ENCODE measurements at regions not wholly inside any gene's neighbourhood (a gene's known extent, or its start where the extent isn't known, plus 50 kb on each side); places are given as distances from the start of the nearest gene placed in this dataset.

DNA sequence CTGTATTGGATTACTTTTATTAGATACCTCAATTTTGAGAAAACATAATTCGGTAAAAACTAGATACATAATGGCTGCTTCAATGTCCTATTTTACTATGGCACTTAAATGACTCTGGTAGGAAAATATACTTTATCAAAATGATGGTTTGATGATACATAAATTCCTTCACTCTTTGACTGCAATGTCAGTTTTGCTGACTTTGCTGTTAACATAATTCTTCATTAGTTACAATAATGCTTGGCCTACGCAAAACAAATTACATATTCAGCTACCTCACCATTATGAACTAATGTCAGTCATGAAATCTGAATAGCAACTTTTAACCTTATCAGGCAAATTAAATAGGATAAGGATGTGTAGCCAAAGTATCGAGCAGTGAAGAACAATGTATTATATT lies 1364.7 kb downstream of the KCNT2 start:
- Histone ChIP-seq H3K27ac (no peak overlapping the region), H3K36me3 (no peaks in the 10 kb centered on the region), H3K9me3 (no peaks in the 10 kb centered on the region), H3K4me3 (no peak overlapping the region), H3K27me3 (replicated peaks; ENCODE audit: insufficient read depth) (no peaks in the 10 kb centered on the region), H3K4me1 (ENCODE audit: control insufficient read depth in 1 of 2, low read depth in 2 of 2) (no peaks in the 10 kb centered on the region)
- DNase-seq (ENCODE audit: low spot score): no peak
- ATAC-seq (ENCODE audit: insufficient number of reproducible peaks, low FRiP score, low read depth): no peak
- TF ChIP-seq, protein P1, sequence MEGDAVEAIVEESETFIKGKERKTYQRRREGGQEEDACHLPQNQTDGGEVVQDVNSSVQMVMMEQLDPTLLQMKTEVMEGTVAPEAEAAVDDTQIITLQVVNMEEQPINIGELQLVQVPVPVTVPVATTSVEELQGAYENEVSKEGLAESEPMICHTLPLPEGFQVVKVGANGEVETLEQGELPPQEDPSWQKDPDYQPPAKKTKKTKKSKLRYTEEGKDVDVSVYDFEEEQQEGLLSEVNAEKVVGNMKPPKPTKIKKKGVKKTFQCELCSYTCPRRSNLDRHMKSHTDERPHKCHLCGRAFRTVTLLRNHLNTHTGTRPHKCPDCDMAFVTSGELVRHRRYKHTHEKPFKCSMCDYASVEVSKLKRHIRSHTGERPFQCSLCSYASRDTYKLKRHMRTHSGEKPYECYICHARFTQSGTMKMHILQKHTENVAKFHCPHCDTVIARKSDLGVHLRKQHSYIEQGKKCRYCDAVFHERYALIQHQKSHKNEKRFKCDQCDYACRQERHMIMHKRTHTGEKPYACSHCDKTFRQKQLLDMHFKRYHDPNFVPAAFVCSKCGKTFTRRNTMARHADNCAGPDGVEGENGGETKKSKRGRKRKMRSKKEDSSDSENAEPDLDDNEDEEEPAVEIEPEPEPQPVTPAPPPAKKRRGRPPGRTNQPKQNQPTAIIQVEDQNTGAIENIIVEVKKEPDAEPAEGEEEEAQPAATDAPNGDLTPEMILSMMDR (IDR thresholded peaks at IDR 0.05): no peak

DNA sequence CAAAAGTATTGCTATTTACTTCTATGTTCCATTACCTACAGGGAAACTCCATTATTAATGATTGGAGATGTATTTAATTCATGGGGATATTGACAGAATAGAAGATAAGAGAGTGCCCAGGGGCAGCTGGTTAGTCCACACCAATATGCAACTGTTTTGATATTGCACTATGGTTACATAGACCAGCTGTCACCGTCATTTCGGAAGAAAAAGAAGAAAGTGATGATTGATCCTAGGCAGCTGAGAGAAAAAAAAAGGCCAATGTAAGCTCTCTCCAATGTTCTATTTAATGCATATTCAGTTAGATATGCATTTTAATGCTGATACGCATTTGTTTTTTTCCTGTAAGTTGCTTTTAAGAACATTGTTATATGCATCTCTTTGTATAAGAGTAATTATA lies 1367.2 kb downstream of the KCNT2 start:
- Histone ChIP-seq H3K27me3 (replicated peaks; ENCODE audit: insufficient read depth) (no peaks in the 10 kb centered on the region), H3K36me3 (no peaks in the 10 kb centered on the region), H3K4me1 (ENCODE audit: control insufficient read depth in 1 of 2, low read depth in 2 of 2) (no peaks in the 10 kb centered on the region), H3K4me3 (no peak overlapping the region), H3K27ac (no peak overlapping the region), H3K9me3 (no peaks in the 10 kb centered on the region)
- TF ChIP-seq, protein P1 (IDR thresholded peaks at IDR 0.05): no peak
- ATAC-seq (ENCODE audit: insufficient number of reproducible peaks, low FRiP score, low read depth) (no peak), DNase-seq (ENCODE audit: low spot score) (no peak)

DNA sequence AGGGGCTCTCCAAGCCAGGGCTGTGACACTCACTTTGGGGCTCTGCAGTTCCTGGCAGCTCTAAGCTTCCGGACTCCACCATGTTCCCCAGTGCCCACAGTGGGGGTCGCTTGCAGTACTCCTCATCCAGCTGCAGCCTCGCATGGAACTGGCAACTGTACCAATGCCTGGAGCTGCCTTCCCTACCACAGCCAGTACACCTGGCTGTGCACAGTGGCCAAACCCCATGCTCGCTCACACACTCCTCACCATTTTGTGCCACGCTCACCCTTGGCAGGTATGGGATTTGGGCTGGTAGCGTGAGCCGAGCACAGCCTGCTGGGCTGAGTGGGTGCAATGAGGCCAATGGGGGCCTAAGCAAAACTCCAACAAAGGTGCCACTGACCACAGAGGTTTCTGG lies 1369.9 kb downstream of the KCNT2 start:
- no peaks in the 10 kb centered on the region for H3K4me1 ChIP-seq (ENCODE audit: control insufficient read depth in 1 of 2, low read depth in 2 of 2)
- no peak overlapping the region for H3K27ac ChIP-seq
- H3K4me3 ChIP-seq: no peak overlapping the region
- H3K27me3 ChIP-seq (replicated peaks; ENCODE audit: insufficient read depth): no peaks in the 10 kb centered on the region
- H3K9me3 ChIP-seq: no peaks in the 10 kb centered on the region
- no peak for DNase-seq (ENCODE audit: low spot score)
- ATAC-seq (ENCODE audit: insufficient number of reproducible peaks, low FRiP score, low read depth): no peak
- TF ChIP-seq, protein P1 (IDR thresholded peaks at IDR 0.05): no peak
- H3K36me3 ChIP-seq: no peaks in the 10 kb centered on the region

DNA sequence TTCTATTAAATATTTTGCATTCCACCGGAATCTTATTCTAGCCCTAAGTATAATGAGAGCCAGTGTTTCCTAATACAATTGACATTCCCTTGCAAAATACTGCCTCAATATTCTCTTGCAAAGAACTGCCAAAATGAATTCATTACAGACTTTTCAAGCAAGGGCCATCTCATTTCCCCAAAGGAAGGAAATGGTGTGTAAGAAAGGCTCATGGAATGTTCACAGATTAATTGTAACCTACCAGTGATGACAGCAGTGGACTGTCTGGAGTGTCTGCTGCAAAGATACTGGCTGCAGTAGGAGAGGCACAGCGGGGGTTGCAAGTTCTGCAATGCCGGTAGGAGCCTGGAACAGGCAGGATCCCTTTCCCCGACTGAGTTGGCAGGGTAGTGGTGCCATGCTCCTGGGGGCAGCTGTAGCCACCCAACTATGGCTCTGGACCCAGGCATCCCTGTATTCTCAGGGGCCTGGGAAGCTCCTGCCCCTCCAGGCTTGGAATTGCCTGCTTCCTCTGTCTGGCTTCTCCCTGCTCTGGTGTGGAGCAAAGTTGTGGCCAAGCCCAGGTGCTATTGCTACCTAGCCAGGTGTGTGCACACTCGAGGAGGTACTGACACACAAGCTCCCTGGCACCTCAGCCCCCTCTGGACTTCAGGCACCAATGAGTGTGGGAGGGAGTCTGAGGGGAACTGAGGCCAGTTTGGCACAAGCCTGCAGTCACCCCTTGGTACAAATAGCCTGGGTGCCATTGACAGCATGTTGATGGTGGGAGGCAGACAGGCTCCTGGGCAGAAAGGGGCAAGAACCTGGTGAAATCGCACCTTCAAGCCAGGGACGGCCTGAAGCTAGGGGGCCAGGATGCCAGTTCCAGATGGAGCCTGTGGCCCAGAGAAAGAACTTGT lies 1371.0 kb downstream of the KCNT2 start:
- DNase-seq (ENCODE audit: low spot score): no peak
- Histone ChIP-seq H3K27me3 (replicated peaks; ENCODE audit: insufficient read depth) (no peaks in the 10 kb centered on the region), H3K36me3 (no peaks in the 10 kb centered on the region), H3K4me1 (ENCODE audit: control insufficient read depth in 1 of 2, low read depth in 2 of 2) (no peaks in the 10 kb centered on the region), H3K27ac (no peak overlapping the region), H3K4me3 (no peak overlapping the region), H3K9me3 (no peaks in the 10 kb centered on the region)
- no peak for ATAC-seq (ENCODE audit: insufficient number of reproducible peaks, low FRiP score, low read depth)
- TF ChIP-seq, protein P1 (IDR thresholded peaks at IDR 0.05): no peak

DNA sequence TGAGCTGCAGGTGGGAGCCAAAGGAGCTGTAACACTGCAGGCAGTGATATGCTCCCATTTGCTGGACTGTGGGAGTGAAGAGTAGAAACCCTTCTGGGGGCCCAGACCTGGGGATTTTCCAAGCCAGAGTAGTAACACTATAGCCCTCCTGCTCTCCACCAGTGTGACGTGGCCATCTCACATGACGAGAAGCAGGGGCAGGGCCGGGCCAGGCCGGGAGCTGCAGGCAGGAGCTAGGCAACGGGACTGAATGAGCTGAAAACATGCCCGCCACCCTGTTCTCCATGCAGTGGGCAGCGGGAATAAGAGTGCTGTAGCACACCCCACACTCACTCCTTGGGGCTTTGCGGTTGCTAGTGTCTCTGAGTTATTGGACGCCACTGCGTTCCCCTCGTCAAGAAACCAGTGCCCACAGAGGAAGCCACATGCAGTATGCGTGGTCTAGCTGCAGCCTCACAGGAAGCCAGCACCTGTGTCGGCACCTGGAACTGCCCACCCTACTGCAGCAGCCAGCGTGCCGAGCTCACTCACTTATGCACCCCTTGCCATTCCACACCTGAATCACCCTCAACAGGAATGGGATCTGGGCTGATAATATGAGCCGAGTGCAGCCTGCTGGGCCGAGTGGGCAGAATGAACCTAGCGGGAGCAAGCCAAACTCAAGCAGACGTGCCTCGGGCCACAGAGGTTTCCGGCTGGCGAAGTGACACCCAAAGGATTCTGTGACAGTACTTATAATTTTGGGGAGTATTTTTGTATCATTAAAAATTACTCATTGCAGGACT lies 1389.6 kb downstream of the KCNT2 start:
- H3K4me3 ChIP-seq: no peak overlapping the region
- no peaks in the 10 kb centered on the region for H3K27me3 ChIP-seq (replicated peaks; ENCODE audit: insufficient read depth)
- H3K9me3 ChIP-seq: no peaks in the 10 kb centered on the region
- H3K36me3 ChIP-seq: no peaks in the 10 kb centered on the region
- no peak overlapping the region for H3K27ac ChIP-seq
- ATAC-seq (ENCODE audit: insufficient number of reproducible peaks, low FRiP score, low read depth) (no peak), DNase-seq (ENCODE audit: low spot score) (no peak)
- no peaks in the 10 kb centered on the region for H3K4me1 ChIP-seq (ENCODE audit: control insufficient read depth in 1 of 2, low read depth in 2 of 2)
- TF ChIP-seq, protein P1 (IDR thresholded peaks at IDR 0.05): no peak
